Rectal smooth muscle tissue (tissue), 1 donor: ENCODE measurements at regions not wholly inside any gene's neighbourhood (a gene's known extent, or its start where the extent isn't known, plus 50 kb on each side); places are given as distances from the start of the nearest gene placed in this dataset.

ENCODE experiments used
- H3K27ac ChIP-seq: one replicate; pipeline ENCODE4 v1.7.0; 2013; ENCODE audit warnings: low read depth, low read length, inconsistent platforms
- H3K27me3 ChIP-seq: one replicate; pipeline ENCODE4 v1.7.0; 2013; ENCODE audit warnings: low read length; ENCODE audit not compliant: control insufficient read depth, insufficient read depth
- H3K36me3 ChIP-seq: one replicate; pipeline ENCODE4 v1.7.0; 2013; ENCODE audit warnings: low read length; ENCODE audit not compliant: control insufficient read depth, insufficient read depth
- H3K4me1 ChIP-seq: one replicate; pipeline ENCODE4 v1.7.0; 2013; ENCODE audit warnings: low read length; ENCODE audit not compliant: control insufficient read depth, insufficient read depth
- H3K4me3 ChIP-seq: one replicate; pipeline ENCODE4 v1.7.0; 2013; ENCODE audit warnings: low read length
- H3K9ac ChIP-seq: one replicate; pipeline ENCODE4 v1.7.0; 2013; ENCODE audit warnings: low read length

GRCh38 chr7:81433692-81434331 is 336.0 kb downstream of the HGF start:
- H3K27ac ChIP-seq: no peak overlapping the region
- H3K36me3 ChIP-seq: no peaks in the 10 kb centered on the region
- no peak overlapping the region for H3K4me3 ChIP-seq

GRCh38 chr7:81433206-81433605 is 336.6 kb downstream of the HGF start:
- Histone ChIP-seq H3K36me3 (no peaks in the 10 kb centered on the region), H3K9ac (no peak overlapping the region), H3K4me1 (no peaks in the 10 kb centered on the region), H3K27ac (no peak overlapping the region), H3K4me3 (no peak overlapping the region), H3K27me3 (no peaks in the 10 kb centered on the region)

More at GRCh38 chr7:81433692-81434331, 336.0 kb downstream of the HGF start:
- Histone ChIP-seq H3K27me3 (no peaks in the 10 kb centered on the region), H3K9ac (no peak overlapping the region), H3K4me1 (no peaks in the 10 kb centered on the region)

DNA sequence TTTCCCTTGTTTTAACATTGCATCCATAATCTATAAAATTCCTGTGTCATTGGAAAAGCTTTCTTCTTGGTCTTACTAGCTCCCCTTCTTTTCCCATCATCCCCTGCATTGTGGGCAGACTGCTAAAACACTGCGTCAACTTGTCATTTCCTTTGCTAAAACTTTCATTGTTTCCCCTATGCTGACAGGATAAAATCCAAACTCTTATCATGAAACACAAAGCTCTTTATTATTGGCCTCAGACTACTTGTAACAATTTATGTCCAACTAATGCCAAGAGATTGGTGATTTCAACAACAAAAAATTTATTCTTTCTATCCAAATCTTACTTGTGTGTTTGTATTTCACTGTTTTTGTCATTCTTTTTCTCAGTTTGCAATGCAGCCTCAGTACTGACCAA is 339.1 kb downstream of the HGF start:
- no peak overlapping the region for H3K4me3 ChIP-seq
- H3K36me3 ChIP-seq: no peaks in the 10 kb centered on the region
- H3K27ac ChIP-seq: no peak overlapping the region
- no peak overlapping the region for H3K9ac ChIP-seq
- no peaks in the 10 kb centered on the region for H3K27me3 ChIP-seq
- no peaks in the 10 kb centered on the region for H3K4me1 ChIP-seq

DNA sequence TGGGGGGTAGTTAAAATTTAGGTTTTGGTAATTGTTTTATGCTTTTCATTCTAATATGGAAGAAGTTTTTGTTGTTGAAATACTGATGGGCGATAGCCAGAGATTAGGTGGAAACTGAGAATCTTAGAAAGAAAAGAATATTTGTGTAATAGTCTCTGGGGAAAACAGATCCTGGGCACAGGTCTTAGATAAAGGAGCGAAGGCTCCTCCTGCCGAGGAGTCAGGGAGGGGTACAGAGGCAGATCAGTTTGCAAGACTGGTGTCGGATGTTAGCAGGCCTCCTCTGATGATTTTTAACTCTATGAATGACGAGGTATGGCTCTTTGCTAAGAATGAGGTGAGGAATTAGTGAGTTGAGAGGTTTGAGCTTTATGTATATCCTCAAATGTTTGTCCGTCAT is 339.7 kb downstream of the HGF start:
- Histone ChIP-seq H3K4me1 (no peaks in the 10 kb centered on the region), H3K36me3 (no peaks in the 10 kb centered on the region), H3K4me3 (no peak overlapping the region), H3K27ac (no peak overlapping the region), H3K27me3 (no peaks in the 10 kb centered on the region), H3K9ac (no peak overlapping the region)

DNA sequence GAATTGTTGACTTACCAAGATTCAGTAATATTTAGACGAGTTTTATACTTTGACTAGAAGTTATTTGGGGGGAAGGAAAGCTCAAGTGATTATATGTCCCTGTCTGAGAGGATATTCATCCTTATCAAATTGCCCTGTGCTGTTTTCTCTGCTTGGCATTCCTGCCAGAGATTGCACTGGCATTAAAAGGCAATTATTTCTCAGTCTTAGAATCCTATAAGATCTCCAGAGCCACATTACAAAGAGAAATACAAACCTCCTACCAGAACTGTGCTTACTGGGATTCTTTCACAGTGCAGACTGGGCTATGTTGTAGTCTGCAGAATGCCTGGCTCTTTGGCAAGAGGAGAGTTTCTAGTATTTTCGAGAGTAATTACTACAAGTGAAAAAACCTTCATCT is 342.4 kb downstream of the HGF start:
- Histone ChIP-seq H3K36me3 (no peaks in the 10 kb centered on the region), H3K4me1 (no peaks in the 10 kb centered on the region), H3K27me3 (no peaks in the 10 kb centered on the region), H3K9ac (no peak overlapping the region), H3K27ac (no peak overlapping the region), H3K4me3 (no peak overlapping the region)

DNA sequence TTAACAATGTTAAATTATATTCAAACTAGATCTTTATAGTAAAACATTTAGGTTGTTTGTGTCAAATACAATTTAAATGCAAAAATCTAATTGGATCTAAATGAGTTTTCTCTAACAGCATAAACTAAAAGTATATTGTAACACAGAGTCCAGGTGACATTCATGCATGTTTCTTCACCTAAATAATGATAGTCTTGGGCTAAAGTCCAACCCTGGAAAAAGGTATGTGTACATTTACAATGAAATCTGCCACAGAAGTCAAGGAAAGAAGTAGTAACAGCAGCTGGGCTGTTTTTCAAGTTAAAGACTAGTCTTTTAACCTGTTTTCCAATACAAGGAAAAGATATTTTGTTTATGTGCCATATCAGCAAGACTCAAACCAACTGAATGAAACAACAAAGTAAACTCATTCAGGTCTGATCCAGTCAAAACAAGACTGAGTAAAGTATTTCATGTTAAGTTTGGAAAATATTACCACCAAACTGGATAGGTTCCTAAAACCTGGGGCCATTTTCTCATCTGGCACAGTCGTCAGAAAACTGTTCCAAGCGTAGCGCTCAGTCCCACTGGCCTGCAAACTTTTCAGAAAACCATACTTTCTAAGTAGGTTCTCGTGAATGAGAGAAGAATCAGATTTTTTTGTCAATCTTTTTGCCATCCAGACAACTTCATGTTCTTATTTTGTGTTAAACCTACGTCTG is 349.2 kb downstream of the HGF start:
- Histone ChIP-seq H3K27ac (no peak overlapping the region), H3K27me3 (no peaks in the 10 kb centered on the region), H3K4me3 (no peak overlapping the region), H3K36me3 (no peaks in the 10 kb centered on the region), H3K9ac (no peak overlapping the region), H3K4me1 (no peaks in the 10 kb centered on the region)

GRCh38 chr7:81419731-81420130 is 350.1 kb downstream of the HGF start:
- Histone ChIP-seq H3K4me1 (no peaks in the 10 kb centered on the region), H3K36me3 (no peaks in the 10 kb centered on the region), H3K27ac (no peak overlapping the region), H3K27me3 (no peaks in the 10 kb centered on the region), H3K4me3 (no peak overlapping the region), H3K9ac (no peak overlapping the region)

DNA sequence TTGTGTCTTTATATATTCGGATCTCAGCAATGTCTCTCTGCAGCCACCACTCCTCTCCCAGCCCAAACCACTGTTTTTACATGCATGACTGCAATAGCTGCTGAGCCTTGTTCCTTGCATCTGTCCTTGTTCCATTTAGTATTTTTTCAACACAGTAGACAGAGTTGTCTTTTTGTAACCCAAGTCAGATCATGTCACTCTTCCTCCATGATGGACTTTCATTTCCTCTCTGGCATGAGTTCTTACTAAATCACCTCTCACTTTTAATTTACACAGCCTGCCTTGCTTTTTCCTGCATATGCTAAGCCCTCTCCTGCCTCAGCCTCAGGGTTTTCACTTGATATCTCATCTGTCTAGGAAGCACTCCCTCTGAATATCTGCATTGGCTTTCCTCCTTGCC is 353.2 kb downstream of the HGF start:
- Histone ChIP-seq H3K4me3 (no peak overlapping the region), H3K27me3 (no peaks in the 10 kb centered on the region), H3K36me3 (no peaks in the 10 kb centered on the region), H3K4me1 (no peaks in the 10 kb centered on the region), H3K9ac (no peak overlapping the region), H3K27ac (no peak overlapping the region)

- no peaks in the 10 kb centered on the region for H3K4me1 ChIP-seq
- no peak overlapping the region for H3K4me3 ChIP-seq
- no peaks in the 10 kb centered on the region for H3K27me3 ChIP-seq
- no peak overlapping the region for H3K9ac ChIP-seq
- H3K27ac ChIP-seq: no peak overlapping the region
- H3K36me3 ChIP-seq: no peaks in the 10 kb centered on the region
Measured at GRCh38 chr7:81415181-81415580, 354.7 kb downstream of the HGF start.

GRCh38 chr7:81414411-81414810 is 355.4 kb downstream of the HGF start:
- no peaks in the 10 kb centered on the region for H3K27me3 ChIP-seq
- no peak overlapping the region for H3K9ac ChIP-seq
- H3K36me3 ChIP-seq: no peaks in the 10 kb centered on the region
- H3K4me3 ChIP-seq: no peak overlapping the region
- no peaks in the 10 kb centered on the region for H3K4me1 ChIP-seq
- no peak overlapping the region for H3K27ac ChIP-seq

GRCh38 chr7:81410471-81411117 is 359.3 kb downstream of the HGF start:
- Histone ChIP-seq H3K9ac (no peak overlapping the region), H3K4me1 (no peaks in the 10 kb centered on the region), H3K27ac (no peak overlapping the region), H3K36me3 (no peaks in the 10 kb centered on the region), H3K27me3 (no peaks in the 10 kb centered on the region), H3K4me3 (no peak overlapping the region)

- Histone ChIP-seq H3K27me3 (no peaks in the 10 kb centered on the region), H3K36me3 (no peaks in the 10 kb centered on the region), H3K9ac (no peak overlapping the region), H3K4me3 (no peak overlapping the region), H3K4me1 (no peaks in the 10 kb centered on the region), H3K27ac (no peak overlapping the region)
Measured at GRCh38 chr7:81408728-81409127, 361.1 kb downstream of the HGF start.

- no peak overlapping the region for H3K9ac ChIP-seq
- H3K27me3 ChIP-seq: no peaks in the 10 kb centered on the region
- no peak overlapping the region for H3K27ac ChIP-seq
- H3K4me1 ChIP-seq: no peaks in the 10 kb centered on the region
- H3K4me3 ChIP-seq: no peak overlapping the region
- H3K36me3 ChIP-seq: no peaks in the 10 kb centered on the region
Measured at GRCh38 chr7:81407094-81407493, 362.8 kb downstream of the HGF start.
